Esophagus squamous epithelium (tissue), 5 donors: ENCODE measurements at regions not wholly inside any gene's neighbourhood (a gene's known extent, or its start where the extent isn't known, plus 50 kb on each side); places are given as distances from the start of the nearest gene placed in this dataset.

ENCODE experiments used
- DNase-seq: peaks from one replicate; lab custom pipeline; 2025; lab: John Stamatoyannopoulos, UW
- H3K27ac ChIP-seq, 4 donors: fragments of 200-600 bp; sonication (generic); one replicate each; pipeline ENCODE4 v1.5.1; 2016 to 2019; ENCODE audit warnings: mild to moderate bottlenecking in 1 of 4
- H3K27me3 ChIP-seq, 4 donors: fragments of 200-600 bp; sonication (generic); 1 replicate in 3 of 4; 2 replicates in 1 of 4; pipeline versions ENCODE4 v1.5.1 to v1.6.0; 2017 to 2021; ENCODE audit warnings: antibody characterized with exemption in 1 of 4
- H3K36me3 ChIP-seq, 3 donors: fragments of 200-600 bp; sonication (generic); one replicate each; pipeline ENCODE4 v1.5.1; 2016 to 2019
- H3K4me1 ChIP-seq, 3 donors: fragments of 200-600 bp; sonication (generic); one replicate each; pipeline ENCODE4 v1.5.1; 2017 to 2019
- H3K4me3 ChIP-seq, 4 donors: fragments of 200-600 bp; sonication (generic); 1 replicate in 3 of 4; 2 replicates in 1 of 4; pipeline ENCODE4 v1.5.1; 2016 to 2019; ENCODE audit warnings: mild to moderate bottlenecking in 2 of 4, moderate library complexity in 1 of 4
- H3K9me3 ChIP-seq, 3 donors: fragments of 200-600 bp; sonication (generic); one replicate each; pipeline ENCODE4 v1.5.1; 2016 to 2019
- POLR2A ChIP-seq, 4 donors: fragments of 450-650 bp; IDR thresholded peaks; one replicate each; pipeline ENCODE4 v1.6.1; 2017; ENCODE audit warnings: antibody characterized with exemption in 4 of 4, mild to moderate bottlenecking in 4 of 4, moderate library complexity in 3 of 4
- WGBS, 2 donors: methylation state at CpG; one replicate each; pipeline ENCODE4 v1.1.5; 2018; 5-methylcytosine and 5-hydroxymethylcytosine counted together
- intact Hi-C: fragments of 100-400 bp; cut with DNase I; formaldehyde crosslinking; loops from one replicate; pipeline ENCODE4 v1.15.0; 2022
- TF ChIP-seq, protein P1 (sequence below), 6 experiments: fragments of 450-650 bp in 4 of 6; fragments of 200-600 bp in 2 of 6; sonication (generic) in 2 of 6; IDR thresholded peaks; one replicate each; pipeline ENCODE4 v1.5.1; 2016 to 2019; ENCODE audit warnings: antibody characterized with exemption in 6 of 6, mild to moderate bottlenecking in 4 of 6, moderate library complexity in 4 of 6
- donor health status: DM: yes; HTN: yes; CAD: no.

DNA sequence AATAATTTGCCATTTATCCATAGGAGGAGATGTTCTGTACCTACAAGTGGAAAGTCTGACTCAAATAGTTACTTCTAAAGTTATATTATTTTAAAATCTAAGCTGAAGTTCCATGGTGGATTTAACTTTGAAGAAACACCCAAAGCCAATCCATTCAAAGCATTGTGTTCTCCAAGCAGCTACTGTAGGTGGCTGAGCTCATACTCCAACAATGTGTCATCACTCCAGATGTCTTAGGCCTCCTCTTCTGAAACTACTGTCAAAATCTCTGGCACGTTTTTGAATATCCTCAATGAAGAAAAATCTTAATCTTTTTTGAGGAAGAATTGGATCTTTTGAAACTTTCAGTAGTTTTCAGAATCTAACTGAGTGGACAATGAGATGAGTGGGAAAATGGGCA is 169.1 kb downstream of the PTEN start:
- intact Hi-C loops: no loop called here
- 40 to 42% methylated on average over 1 of the region's 1 CpG for WGBS, 2 donors
- H3K4me1 ChIP-seq: peaks cover 0 to 4% (median 0%) of the 10 kb centered on the region in 3 donors
- H3K9me3 ChIP-seq: no peaks in the 10 kb centered on the region
- no peaks in the 10 kb centered on the region for H3K27me3 ChIP-seq
- TF ChIP-seq POLR2A (IDR thresholded peaks at IDR 0.05): no peak
- TF ChIP-seq, protein P1, sequence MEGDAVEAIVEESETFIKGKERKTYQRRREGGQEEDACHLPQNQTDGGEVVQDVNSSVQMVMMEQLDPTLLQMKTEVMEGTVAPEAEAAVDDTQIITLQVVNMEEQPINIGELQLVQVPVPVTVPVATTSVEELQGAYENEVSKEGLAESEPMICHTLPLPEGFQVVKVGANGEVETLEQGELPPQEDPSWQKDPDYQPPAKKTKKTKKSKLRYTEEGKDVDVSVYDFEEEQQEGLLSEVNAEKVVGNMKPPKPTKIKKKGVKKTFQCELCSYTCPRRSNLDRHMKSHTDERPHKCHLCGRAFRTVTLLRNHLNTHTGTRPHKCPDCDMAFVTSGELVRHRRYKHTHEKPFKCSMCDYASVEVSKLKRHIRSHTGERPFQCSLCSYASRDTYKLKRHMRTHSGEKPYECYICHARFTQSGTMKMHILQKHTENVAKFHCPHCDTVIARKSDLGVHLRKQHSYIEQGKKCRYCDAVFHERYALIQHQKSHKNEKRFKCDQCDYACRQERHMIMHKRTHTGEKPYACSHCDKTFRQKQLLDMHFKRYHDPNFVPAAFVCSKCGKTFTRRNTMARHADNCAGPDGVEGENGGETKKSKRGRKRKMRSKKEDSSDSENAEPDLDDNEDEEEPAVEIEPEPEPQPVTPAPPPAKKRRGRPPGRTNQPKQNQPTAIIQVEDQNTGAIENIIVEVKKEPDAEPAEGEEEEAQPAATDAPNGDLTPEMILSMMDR (IDR thresholded peaks at IDR 0.05): no peak
- no peak for DNase-seq
- no peak overlapping the region for H3K27ac ChIP-seq
- H3K36me3 ChIP-seq: no peaks in the 10 kb centered on the region
- H3K4me3 ChIP-seq: no peak overlapping the region

GRCh38 chr10:88033385-88033784 is 170.0 kb downstream of the PTEN start:
- WGBS, 2 donors: 83 to 90% methylated on average over 3 of the region's 3 CpGs
- TF ChIP-seq POLR2A (IDR thresholded peaks at IDR 0.05): no peak
- TF ChIP-seq, protein P1 (IDR thresholded peaks at IDR 0.05): no peak
- no peaks in the 10 kb centered on the region for H3K27me3 ChIP-seq
- H3K27ac ChIP-seq: no peak overlapping the region
- no peak for DNase-seq
- peaks cover 0 to 4% (median 0%) of the 10 kb centered on the region in 3 donors for H3K4me1 ChIP-seq
- H3K9me3 ChIP-seq: no peaks in the 10 kb centered on the region
- intact Hi-C loops: no loop called here
- H3K4me3 ChIP-seq: no peak overlapping the region
- H3K36me3 ChIP-seq: no peaks in the 10 kb centered on the region

- H3K9me3 ChIP-seq: no peaks in the 10 kb centered on the region
- no peak overlapping the region for H3K27ac ChIP-seq
- no peak overlapping the region for H3K4me3 ChIP-seq
- no peaks in the 10 kb centered on the region for H3K27me3 ChIP-seq
- intact Hi-C loops: no loop called here
- no peak for TF ChIP-seq POLR2A (IDR thresholded peaks at IDR 0.05)
- TF ChIP-seq, protein P1 (IDR thresholded peaks at IDR 0.05): no peak
- WGBS, 2 donors: 83 to 89% methylated on average over 3 to 4 of the region's 4 CpGs
- peaks cover 0 to 1% (median 0%) of the 10 kb centered on the region in 3 donors for H3K4me1 ChIP-seq
- H3K36me3 ChIP-seq: no peaks in the 10 kb centered on the region
- no peak for DNase-seq
Observed at GRCh38 chr10:88033793-88034192, 170.4 kb downstream of the PTEN start.

- 71 to 77% methylated on average over 4 of the region's 4 CpGs for WGBS, 2 donors
- no peak overlapping the region for H3K27ac ChIP-seq
- TF ChIP-seq POLR2A (IDR thresholded peaks at IDR 0.05): no peak
- TF ChIP-seq, protein P1 (IDR thresholded peaks at IDR 0.05): no peak
- H3K4me1 ChIP-seq: peaks cover 0 to under 1% (median 0%) of the 10 kb centered on the region in 3 donors
- no peaks in the 10 kb centered on the region for H3K36me3 ChIP-seq
- H3K9me3 ChIP-seq: no peaks in the 10 kb centered on the region
- H3K4me3 ChIP-seq: no peak overlapping the region
- no peak for DNase-seq
- H3K27me3 ChIP-seq: no peaks in the 10 kb centered on the region
- intact Hi-C loops: no loop called here
Observed at GRCh38 chr10:88036126-88036525, 172.7 kb downstream of the PTEN start.

DNA sequence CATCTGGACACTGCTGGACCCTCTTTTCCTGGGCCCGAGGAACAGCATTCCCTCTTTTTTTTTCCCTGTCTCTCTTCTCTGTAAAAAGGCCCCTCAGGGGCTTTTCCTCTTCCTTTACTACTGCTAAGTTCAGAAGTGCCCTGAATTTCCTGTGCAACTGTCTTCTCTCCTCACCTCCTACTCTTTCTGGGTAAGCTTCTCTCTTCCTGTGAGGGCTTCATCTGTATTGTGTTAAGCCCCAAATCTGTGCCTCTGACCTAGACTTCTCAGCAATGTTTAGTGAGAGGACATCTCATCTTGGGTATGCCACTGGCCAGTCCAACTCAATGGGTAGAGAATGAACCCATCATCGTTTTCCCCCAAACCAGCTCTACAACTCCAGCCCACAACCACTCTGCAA is 174.2 kb downstream of the PTEN start:
- no peaks in the 10 kb centered on the region for H3K36me3 ChIP-seq
- 56 to 76% methylated on average over 2 of the region's 2 CpGs for WGBS, 2 donors
- H3K9me3 ChIP-seq: no peaks in the 10 kb centered on the region
- no peak overlapping the region for H3K4me3 ChIP-seq
- H3K27ac ChIP-seq: no peak overlapping the region
- H3K4me1 ChIP-seq: peaks cover 9 to 16% (median 9%) of the 10 kb centered on the region in 3 donors
- H3K27me3 ChIP-seq: no peaks in the 10 kb centered on the region
- intact Hi-C loops: no loop called here
- no peak for TF ChIP-seq POLR2A (IDR thresholded peaks at IDR 0.05)
- TF ChIP-seq, protein P1 (IDR thresholded peaks at IDR 0.05): no peak
- DNase-seq: no peak
